T-cell (primary cell): ENCODE measurements at regions not wholly inside any gene's neighbourhood (a gene's known extent, or its start where the extent isn't known, plus 50 kb on each side); places are given as distances from the start of the nearest gene placed in this dataset.

Source experiments
- ATAC-seq, 4 experiments: fragments of 200-7000 bp in 3 of 4; fragments of 150-1000 bp in 1 of 4; cut with Tn5 transposase; replicated peaks in 1 of 4; 1 replicate in 3 of 4; 2 replicates in 1 of 4; pipeline ENCODE4 v1.10.0; 2021; ENCODE audit warnings: moderate library complexity in 3 of 4, mild to moderate bottlenecking in 2 of 4, moderate number of reproducible peaks in 1 of 4
- CTCF ChIA-PET, 2 donors: fragments of 300-600 bp; sonication (Branson Sonifier 250); formaldehyde crosslinking; loops; one replicate each; lab custom pipeline; 2022; ENCODE audit warnings: antibody characterized with exemption in 2 of 2; lab: Charles Lee
- POLR2A ChIA-PET, 2 donors: fragments of 300-600 bp; sonication (Branson Sonifier 250); formaldehyde crosslinking; loops; one replicate each; lab custom pipeline; 2022; ENCODE audit warnings: antibody characterized with exemption in 2 of 2; lab: Charles Lee
- DNase-seq, 35 experiments: peaks; one replicate each; pipeline versions ENCODE4 v3.0.0 to v3.0.0-alpha.2; 2013 to 2023
- H3K27ac ChIP-seq: one replicate; pipeline ENCODE4 v1.5.1; 2013; ENCODE audit warnings: low read length
- H3K27me3 ChIP-seq, 2 experiments: replicated peaks in 1 of 2; 1 replicate in 1 of 2; 2 replicates in 1 of 2; pipeline versions ENCODE4 v1.6.1 to v1.7.0; 2013; ENCODE audit warnings: low read length in 1 of 2, mixed read lengths in 1 of 2; ENCODE audit not compliant: control insufficient read depth in 2 of 2, insufficient read depth in 2 of 2; ENCODE audit errors: extremely low read depth in 1 of 2
- H3K36me3 ChIP-seq, 2 donors: 1 replicate in 1 of 2; 2 replicates in 1 of 2; pipeline versions ENCODE4 v1.6.1 to v1.7.0; 2013; ENCODE audit warnings: low read length in 1 of 2; ENCODE audit not compliant: control insufficient read depth in 2 of 2, insufficient read depth in 1 of 2; ENCODE audit errors: extremely low read depth in 1 of 2
- H3K4me1 ChIP-seq, 2 experiments: 1 replicate in 1 of 2; 2 replicates in 1 of 2; pipeline versions ENCODE4 v1.6.1 to v1.7.0; 2013; ENCODE audit warnings: low read length in 2 of 2, mixed read lengths in 1 of 2; ENCODE audit not compliant: insufficient read depth in 2 of 2, control insufficient read depth in 1 of 2; ENCODE audit errors: extremely low read depth in 1 of 2
- H3K4me3 ChIP-seq, 2 donors: 1 replicate in 1 of 2; 2 replicates in 1 of 2; pipeline versions ENCODE4 v1.5.1 to v1.7.0; 2013; ENCODE audit warnings: mild to moderate bottlenecking in 2 of 2, low read length in 1 of 2, moderate library complexity in 1 of 2; ENCODE audit not compliant: control insufficient read depth in 1 of 2; ENCODE audit errors: extremely low read depth in 1 of 2
- H3K9me3 ChIP-seq: 2 replicates; pipeline ENCODE4 v1.7.0; 2013
- H3K27ac Mint-ChIP-seq, 2 donors: one replicate each; pipeline ENCODE4 v1.8.0; 2020 to 2021; ENCODE audit warnings: mild to moderate bottlenecking in 2 of 2, mixed read lengths in 2 of 2
- H3K27me3 Mint-ChIP-seq, 2 donors: one replicate each; pipeline ENCODE4 v1.8.0; 2021 to 2022; ENCODE audit warnings: mixed read lengths in 2 of 2
- H3K36me3 Mint-ChIP-seq: one replicate; pipeline ENCODE4 v1.8.0; 2021; ENCODE audit warnings: mixed read lengths
- H3K4me1 Mint-ChIP-seq, 3 donors: one replicate each; pipeline ENCODE4 v1.8.0; 2020 to 2022; ENCODE audit warnings: mixed read lengths in 3 of 3, mild to moderate bottlenecking in 1 of 3
- H3K4me3 Mint-ChIP-seq, 3 donors: one replicate each; pipeline ENCODE4 v1.8.0; 2020 to 2022; ENCODE audit warnings: mild to moderate bottlenecking in 3 of 3, mixed read lengths in 3 of 3, moderate library complexity in 3 of 3
- H3K9me3 Mint-ChIP-seq, 3 donors: one replicate each; pipeline ENCODE4 v1.8.0; 2020 to 2022; ENCODE audit warnings: mixed read lengths in 3 of 3
- WGBS: methylation state at CpG from one replicate; pipeline ENCODE4 v1.1.5; 2013; ENCODE audit warnings: missing lambda C conversion rate; ENCODE audit not compliant: insufficient coverage; 5-methylcytosine and 5-hydroxymethylcytosine counted together

- H3K4me3 ChIP-seq, result no peak overlapping the region
- no peaks in the 10 kb centered on the region for H3K36me3 Mint-ChIP-seq
- peaks cover 2 to 6% (median 5%) of the 10 kb centered on the region in 3 donors for H3K9me3 Mint-ChIP-seq
- POLR2A ChIA-PET, result no interaction called here
- peaks cover 22 to 38% of the 10 kb centered on the region in 2 donors for H3K27me3 Mint-ChIP-seq
- no peaks in the 10 kb centered on the region for H3K4me1 ChIP-seq
- H3K27me3 ChIP-seq, result peaks cover 2 to 8% of the 10 kb centered on the region in 2 experiments
- no peaks in the 10 kb centered on the region for H3K36me3 ChIP-seq
- H3K27ac Mint-ChIP-seq, result no peak overlapping the region
- WGBS, result 10% methylated on average over 4 of the region's 8 CpGs
- CTCF ChIA-PET, result no interaction called here
- no peak for DNase-seq
- ATAC-seq, result no peak
- H3K4me3 Mint-ChIP-seq, result no peak overlapping the region
- no peak overlapping the region for H3K27ac ChIP-seq
- no peaks in the 10 kb centered on the region for H3K4me1 Mint-ChIP-seq
- no peaks in the 10 kb centered on the region for H3K9me3 ChIP-seq
These were observed 265.9 kb downstream of the ICE1 start for GRCh38 chr5:5688194-5688924.

- no peak for DNase-seq
- Mint-ChIP-seq H3K27me3 (peaks cover 22 to 38% of the 10 kb centered on the region in 2 donors), H3K4me1 (no peaks in the 10 kb centered on the region), H3K4me3 (no peak overlapping the region), H3K36me3 (no peaks in the 10 kb centered on the region), H3K27ac (no peak overlapping the region), H3K9me3 (peaks cover 5 to 6% (median 6%) of the 10 kb centered on the region in 3 donors)
- CTCF ChIA-PET, result no interaction called here
- peaks cover 2 to 8% of the 10 kb centered on the region in 2 experiments for H3K27me3 ChIP-seq
- H3K4me3 ChIP-seq, result no peak overlapping the region
- no peaks in the 10 kb centered on the region for H3K4me1 ChIP-seq
- H3K9me3 ChIP-seq, result no peaks in the 10 kb centered on the region
- no peak overlapping the region for H3K27ac ChIP-seq
- 100% methylated on average over 1 of the region's 2 CpGs for WGBS
- no peaks in the 10 kb centered on the region for H3K36me3 ChIP-seq
- POLR2A ChIA-PET, result interaction anchor here in 1 of 2 donors (0.7 kb wide), 1 partner anchor 137 kb away, joined by 3 read pairs; no protein-coding TSS in a partner anchor
- no peak for ATAC-seq
These were observed 264.6 kb downstream of the ICE1 start for GRCh38 chr5:5687113-5687512.

- H3K36me3 Mint-ChIP-seq, result no peaks in the 10 kb centered on the region
- Histone ChIP-seq H3K27ac (no peak overlapping the region), H3K27me3 (peaks cover 2 to 8% of the 10 kb centered on the region in 2 experiments), H3K4me1 (no peaks in the 10 kb centered on the region), H3K4me3 (no peak overlapping the region), H3K36me3 (no peaks in the 10 kb centered on the region), H3K9me3 (no peaks in the 10 kb centered on the region)
- H3K27me3 Mint-ChIP-seq, result peaks cover 18 to 33% of the 10 kb centered on the region in 2 donors
- no peaks in the 10 kb centered on the region for H3K4me1 Mint-ChIP-seq
- 72% methylated on average over 4 of the region's 6 CpGs for WGBS
- CTCF ChIA-PET, result no interaction called here
- H3K4me3 Mint-ChIP-seq, result no peak overlapping the region
- ATAC-seq (no peak), DNase-seq (no peak)
- H3K27ac Mint-ChIP-seq, result no peak overlapping the region
- POLR2A ChIA-PET, result no interaction called here
- H3K9me3 Mint-ChIP-seq, result peaks cover 5 to 6% (median 6%) of the 10 kb centered on the region in 3 donors
These were observed 263.9 kb downstream of the ICE1 start for GRCh38 chr5:5686356-5686755.

- H3K9me3 ChIP-seq, result no peaks in the 10 kb centered on the region
- Mint-ChIP-seq H3K27me3 (peaks cover 18 to 33% of the 10 kb centered on the region in 2 donors), H3K4me3 (no peak overlapping the region), H3K27ac (no peak overlapping the region), H3K9me3 (peaks cover 5 to 6% (median 6%) of the 10 kb centered on the region in 3 donors), H3K36me3 (no peaks in the 10 kb centered on the region), H3K4me1 (no peaks in the 10 kb centered on the region)
- DNase-seq (no peak), ATAC-seq (no peak)
- H3K36me3 ChIP-seq, result no peaks in the 10 kb centered on the region
- no peaks in the 10 kb centered on the region for H3K4me1 ChIP-seq
- CTCF ChIA-PET, result no interaction called here
- H3K27me3 ChIP-seq, result peaks cover 2 to 8% of the 10 kb centered on the region in 2 experiments
- WGBS, result 89% methylated on average over 2 of the region's 3 CpGs
- H3K27ac ChIP-seq, result no peak overlapping the region
- POLR2A ChIA-PET, result no interaction called here
- no peak overlapping the region for H3K4me3 ChIP-seq
These were observed 263.3 kb downstream of the ICE1 start for GRCh38 chr5:5685737-5686136.

- no peaks in the 10 kb centered on the region for H3K36me3 ChIP-seq
- DNase-seq (no peak), ATAC-seq (no peak)
- peaks cover 6 to 9% (median 6%) of the 10 kb centered on the region in 3 donors for H3K9me3 Mint-ChIP-seq
- H3K4me1 Mint-ChIP-seq, result no peaks in the 10 kb centered on the region
- no CpG with 5 or more reads among the region's 2 CpGs for WGBS
- CTCF ChIA-PET, result interaction anchor here in 1 of 2 donors (0.6 kb wide), 1 partner anchor 598 kb away, joined by 3 read pairs; no protein-coding TSS in a partner anchor
- no peak overlapping the region for H3K4me3 ChIP-seq
- H3K4me3 Mint-ChIP-seq, result no peak overlapping the region
- H3K9me3 ChIP-seq, result no peaks in the 10 kb centered on the region
- H3K4me1 ChIP-seq, result no peaks in the 10 kb centered on the region
- H3K27ac ChIP-seq, result no peak overlapping the region
- H3K36me3 Mint-ChIP-seq, result no peaks in the 10 kb centered on the region
- peaks cover 8 to 18% of the 10 kb centered on the region in 2 donors for H3K27me3 Mint-ChIP-seq
- H3K27me3 ChIP-seq, result peaks cover under 1 to 2% of the 10 kb centered on the region in 2 experiments
- POLR2A ChIA-PET, result no interaction called here
- no peak overlapping the region for H3K27ac Mint-ChIP-seq
These were observed 260.7 kb downstream of the ICE1 start for GRCh38 chr5:5683174-5683573.

GRCh38 chr5:5678909-5679308, 256.4 kb downstream of the ICE1 start:
- H3K27ac Mint-ChIP-seq, result no peak overlapping the region
- 44% methylated on average over 3 of the region's 4 CpGs for WGBS
- no peaks in the 10 kb centered on the region for H3K36me3 ChIP-seq
- no peak overlapping the region for H3K4me3 Mint-ChIP-seq
- ChIA-PET POLR2A (interaction anchor here in 1 of 2 donors (0.6 kb wide), 1 partner anchor 16 kb away, joined by 5 read pairs; no protein-coding TSS in a partner anchor), CTCF (no interaction called here)
- no peak for ATAC-seq
- no peak overlapping the region for H3K27ac ChIP-seq
- no peak for DNase-seq
- peaks cover 1 to 9% of the 10 kb centered on the region in 2 donors for H3K27me3 Mint-ChIP-seq
- peaks cover 6 to 17% (median 10%) of the 10 kb centered on the region in 3 donors for H3K9me3 Mint-ChIP-seq
- no peaks in the 10 kb centered on the region for H3K9me3 ChIP-seq
- H3K4me1 ChIP-seq, result no peaks in the 10 kb centered on the region
- no peak overlapping the region for H3K4me3 ChIP-seq
- H3K36me3 Mint-ChIP-seq, result no peaks in the 10 kb centered on the region
- no peaks in the 10 kb centered on the region for H3K27me3 ChIP-seq
- no peaks in the 10 kb centered on the region for H3K4me1 Mint-ChIP-seq
